Epithelial cell of esophagus (primary cell): ENCODE measurements at regions not wholly inside any gene's neighbourhood (a gene's known extent, or its start where the extent isn't known, plus 50 kb on each side); places are given as distances from the start of the nearest gene placed in this dataset.

ENCODE experiments used
- DNase-seq: peaks from one replicate; pipeline ENCODE4 v3.0.0; 2010; ENCODE audit warnings: low read depth
- H3K4me3 ChIP-seq: 2 replicates; pipeline ENCODE4 v1.5.1; 2011; ENCODE audit warnings: mild to moderate bottlenecking, low read length, control low read depth
- CTCF ChIP-seq: IDR thresholded peaks from 2 replicates; pipeline ENCODE4 v1.5.1; 2011; ENCODE audit warnings: low read depth, mild to moderate bottlenecking, low read length, control low read depth, inconsistent platforms; ENCODE audit not compliant: insufficient read depth; ENCODE audit errors: missing control alignments

GRCh38 chr10:85225311-85225710 lies 896.9 kb downstream of the CCSER2 start:
- no peak for TF ChIP-seq CTCF
- H3K4me3 ChIP-seq, result no peak overlapping the region
- no peak for DNase-seq

DNA sequence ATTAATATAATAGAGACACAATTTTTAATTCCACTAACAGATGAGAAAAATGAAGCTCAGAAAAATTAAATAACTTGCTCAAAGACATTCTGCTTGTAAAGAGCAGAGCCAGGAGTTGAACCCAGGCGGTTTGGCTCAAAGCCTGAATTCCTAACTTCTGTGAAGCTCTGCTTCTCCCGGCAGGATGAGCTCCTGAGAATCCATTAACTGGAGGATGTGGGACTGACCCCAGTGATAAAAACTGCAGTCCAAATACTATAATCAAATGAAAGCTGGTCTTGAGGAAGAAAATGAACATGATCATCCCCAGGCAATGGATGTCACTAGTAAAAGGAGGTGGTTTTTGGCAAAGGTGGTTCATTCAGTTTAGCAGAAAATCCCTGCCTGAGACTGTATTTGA lies 898.2 kb downstream of the CCSER2 start:
- no peak for DNase-seq
- TF ChIP-seq CTCF, result no peak

DNA sequence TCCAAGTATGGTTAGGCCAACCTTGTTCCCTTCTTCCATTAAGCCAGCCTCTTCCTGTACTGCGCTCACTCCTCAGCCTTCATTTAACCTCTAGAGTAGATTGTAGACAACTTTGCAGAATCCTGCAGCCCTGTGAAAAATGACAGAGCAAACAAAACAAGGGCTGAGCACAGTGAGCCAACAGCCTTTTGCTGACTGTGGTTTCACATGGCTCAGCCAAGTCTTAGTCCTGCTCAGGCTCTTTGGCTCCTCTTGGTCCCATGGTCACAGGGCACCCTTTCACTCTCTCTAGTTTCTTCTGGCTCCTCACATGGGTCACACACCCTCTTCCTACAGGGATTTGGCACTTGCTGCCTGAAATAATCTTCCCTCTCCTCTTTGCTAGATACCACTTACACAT lies 900.3 kb downstream of the CCSER2 start:
- DNase-seq, result no peak
- H3K4me3 ChIP-seq, result no peak overlapping the region
- no peak for TF ChIP-seq CTCF

More for the DNA sequence above, 898.2 kb downstream of the CCSER2 start:
- H3K4me3 ChIP-seq, result no peak overlapping the region

DNA sequence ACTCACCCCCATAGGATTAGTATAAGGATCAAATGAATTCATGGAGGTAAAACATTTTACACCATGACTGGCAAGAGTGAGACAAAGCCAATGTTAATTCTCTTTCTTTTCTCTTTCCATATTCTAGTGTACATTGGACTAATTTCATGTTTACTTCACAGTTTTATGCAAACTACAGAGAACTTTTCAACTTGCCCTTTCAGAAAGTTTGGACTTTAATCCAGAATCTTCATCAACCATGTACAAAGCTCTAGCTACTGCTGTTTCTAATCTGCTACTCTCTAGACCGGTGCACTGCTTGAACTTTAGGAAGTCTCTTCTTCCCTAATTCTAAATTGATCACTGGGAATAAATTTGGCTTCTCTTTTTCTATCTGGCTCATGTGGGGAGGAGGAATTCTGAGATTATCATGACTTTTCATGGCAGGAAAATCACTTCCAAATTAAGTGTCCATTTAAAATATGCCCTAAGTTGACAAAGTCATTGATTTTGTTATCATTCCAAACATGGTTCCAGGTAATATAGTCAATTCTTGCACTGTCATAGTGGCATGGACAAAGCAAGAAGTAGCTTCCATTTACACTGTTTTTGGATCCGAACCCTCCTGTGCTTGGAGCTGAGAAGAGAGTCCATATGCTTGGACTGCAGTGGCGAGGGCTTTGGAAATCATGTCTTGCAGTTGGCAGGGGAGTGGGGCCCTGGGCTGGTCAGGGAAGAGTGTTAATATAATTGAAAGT lies 903.3 kb downstream of the CCSER2 start:
- H3K4me3 ChIP-seq, result no peak overlapping the region
- no peak for TF ChIP-seq CTCF
- no peak for DNase-seq

- H3K4me3 ChIP-seq, result no peak overlapping the region
- DNase-seq, result no peak
- TF ChIP-seq CTCF, result no peak
These were observed 906.9 kb downstream of the CCSER2 start for GRCh38 chr10:85235258-85235657.

GRCh38 chr10:85238676-85239075 lies 910.3 kb downstream of the CCSER2 start:
- DNase-seq, result no peak
- no peak for TF ChIP-seq CTCF
- no peak overlapping the region for H3K4me3 ChIP-seq

DNA sequence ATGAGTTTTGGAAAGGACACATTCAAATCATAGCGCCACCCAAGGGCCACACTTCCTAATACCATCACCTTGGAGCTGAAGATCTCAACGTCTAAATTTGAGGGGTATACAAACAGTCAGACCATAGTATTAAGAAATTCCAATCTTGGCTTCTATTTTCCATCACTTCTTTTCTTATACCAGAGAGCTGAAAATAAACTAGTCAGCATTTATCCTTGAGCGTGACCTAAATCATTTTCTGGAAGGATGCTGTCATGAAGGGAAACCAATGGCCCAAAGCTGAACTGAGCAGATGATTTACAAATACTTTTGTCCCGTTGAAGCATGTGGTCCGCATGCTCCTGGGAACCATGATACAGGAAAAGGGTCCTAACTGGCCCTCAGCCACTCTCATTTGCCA lies 921.9 kb downstream of the CCSER2 start:
- no peak overlapping the region for H3K4me3 ChIP-seq
- no peak for DNase-seq
- no peak for TF ChIP-seq CTCF
